SK-N-MC (cell line): ENCODE measurements at regions not wholly inside any gene's neighbourhood (a gene's known extent, or its start where the extent isn't known, plus 50 kb on each side); places are given as distances from the start of the nearest gene placed in this dataset.
"Not testable (repeated sequence)": the region's sequence is repeated elsewhere in the genome, so short reads cannot be mapped to it uniquely, and the experiment has no call there.

Source experiments
- EZH2 ChIP-seq: fragments of 200-600 bp; sonication (generic); IDR thresholded peaks from one replicate; pipeline ENCODE4 v1.6.1; 2017; ENCODE audit warnings: antibody characterized with exemption
- FOXP2 ChIP-seq: optimal IDR thresholded peaks from 2 replicates; pipeline ENCODE3; 2011; ENCODE audit warnings: mild to moderate bottlenecking, moderate library complexity; ENCODE audit not compliant: insufficient read depth; ENCODE audit errors: extremely low read length, control extremely low read depth
- POLR2AphosphoS5 ChIP-seq: IDR thresholded peaks from 2 replicates; pipeline ENCODE4 v1.6.1; 2012; ENCODE audit warnings: mild to moderate bottlenecking, low read depth, low read length, borderline replicate concordance

- TF ChIP-seq POLR2AphosphoS5, EZH2, FOXP2: not testable (repeated sequence)
Observed at GRCh38 chr6:44017307-44017706, 109.9 kb downstream of the MRPL14 start.
